Midbrain (tissue), 1 donor: ENCODE measurements at regions not wholly inside any gene's neighbourhood (a gene's known extent, or its start where the extent isn't known, plus 50 kb on each side); places are given as distances from the start of the nearest gene placed in this dataset.
A peak's percentile ranks its signal among the peaks of the same experiment; 100 is the strongest.

Source experiments
- DNase-seq: peaks from one replicate; lab custom pipeline; 2025; lab: John Stamatoyannopoulos, UW

- DNase-seq, result no peak
Observed at GRCh38 chr10:8420182-8420581, 365.7 kb downstream of the GATA3 start.

- DNase-seq, result no peak
Observed at GRCh38 chr10:8424555-8425211, 370.2 kb downstream of the GATA3 start.

- no peak for DNase-seq
Observed at GRCh38 chr10:8428654-8429053, 374.2 kb downstream of the GATA3 start.

- no peak for DNase-seq
Observed at GRCh38 chr10:8430321-8430720, 375.8 kb downstream of the GATA3 start.

GRCh38 chr10:8431511-8431910 is 377.0 kb downstream of the GATA3 start:
- DNase-seq, result no peak

GRCh38 chr10:8435186-8436055 is 380.9 kb downstream of the GATA3 start:
- no peak for DNase-seq

GRCh38 chr10:8437896-8438295 is 383.4 kb downstream of the GATA3 start:
- no peak for DNase-seq

- no peak for DNase-seq
Observed at GRCh38 chr10:8438603-8439002, 384.1 kb downstream of the GATA3 start.

GRCh38 chr10:8439040-8439439 is 384.6 kb downstream of the GATA3 start:
- DNase-seq, result no peak

- peak; percentile 3 for DNase-seq
Observed at GRCh38 chr10:8444630-8445029, 390.1 kb downstream of the GATA3 start.

- no peak for DNase-seq
Observed at GRCh38 chr10:8445353-8445752, 390.9 kb downstream of the GATA3 start.

- no peak for DNase-seq
Observed at GRCh38 chr10:8449909-8450308, 395.4 kb downstream of the GATA3 start.

- no peak for DNase-seq
Observed at GRCh38 chr10:8453587-8453986, 399.1 kb downstream of the GATA3 start.

- DNase-seq, result no peak
Observed at GRCh38 chr10:8454357-8454756, 399.9 kb downstream of the GATA3 start.

- DNase-seq, result no peak
Observed at GRCh38 chr10:8455181-8455580, 400.7 kb downstream of the GATA3 start.

- no peak for DNase-seq
Observed at GRCh38 chr10:8456386-8456785, 401.9 kb downstream of the GATA3 start.

GRCh38 chr10:8460626-8461025 is 406.1 kb downstream of the GATA3 start:
- DNase-seq, result no peak

GRCh38 chr10:8462565-8462964 is 408.1 kb downstream of the GATA3 start:
- no peak for DNase-seq

GRCh38 chr10:8463853-8464252 is 409.4 kb downstream of the GATA3 start:
- DNase-seq, result no peak

GRCh38 chr10:8468477-8468876 is 414.0 kb downstream of the GATA3 start:
- no peak for DNase-seq

- no peak for DNase-seq
Observed at GRCh38 chr10:8473205-8473604, 418.7 kb downstream of the GATA3 start.

GRCh38 chr10:8477300-8477699 is 422.8 kb downstream of the GATA3 start:
- no peak for DNase-seq

GRCh38 chr10:8481718-8482504 is 427.4 kb downstream of the GATA3 start:
- DNase-seq, result no peak
